ENCODE measurements at regions not wholly inside any gene's neighbourhood (a gene's known extent, or its start where the extent isn't known, plus 50 kb on each side); places are given as distances from the start of the nearest gene placed in this dataset.

DNA sequence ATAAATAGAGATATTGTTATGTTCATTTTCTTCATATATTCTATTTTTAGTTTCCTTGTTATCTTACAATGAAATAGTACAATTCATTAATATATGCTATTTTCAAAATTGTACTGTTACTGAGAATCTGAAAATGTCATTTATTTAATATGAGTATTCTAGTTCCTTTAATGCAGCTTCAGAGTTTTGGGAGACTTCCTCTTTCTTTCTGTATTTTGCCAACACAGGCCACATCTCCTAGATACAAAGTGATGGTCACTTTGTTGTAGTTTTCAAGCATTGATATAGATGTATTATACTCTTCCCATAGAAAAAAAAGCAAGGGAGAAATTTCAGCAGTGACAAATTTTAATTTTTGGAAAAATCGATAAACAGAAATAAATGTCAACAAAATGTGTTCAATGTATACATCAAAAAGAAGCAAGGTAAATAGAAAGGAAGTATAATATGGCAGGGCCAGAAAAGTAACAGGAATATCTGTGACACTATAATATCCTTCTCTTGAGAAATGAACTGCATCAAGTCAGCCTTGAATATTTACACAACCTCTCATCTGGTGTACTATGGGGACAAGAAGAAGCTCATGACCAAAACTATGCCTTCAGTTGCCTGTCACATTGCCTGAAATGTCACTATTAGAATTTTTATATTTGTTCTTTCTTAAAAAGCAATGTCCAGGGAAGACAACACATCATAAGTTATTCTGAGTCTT, 396.0 kb downstream of the TBC1D32 start:
- TF ChIP-seq, protein P1, sequence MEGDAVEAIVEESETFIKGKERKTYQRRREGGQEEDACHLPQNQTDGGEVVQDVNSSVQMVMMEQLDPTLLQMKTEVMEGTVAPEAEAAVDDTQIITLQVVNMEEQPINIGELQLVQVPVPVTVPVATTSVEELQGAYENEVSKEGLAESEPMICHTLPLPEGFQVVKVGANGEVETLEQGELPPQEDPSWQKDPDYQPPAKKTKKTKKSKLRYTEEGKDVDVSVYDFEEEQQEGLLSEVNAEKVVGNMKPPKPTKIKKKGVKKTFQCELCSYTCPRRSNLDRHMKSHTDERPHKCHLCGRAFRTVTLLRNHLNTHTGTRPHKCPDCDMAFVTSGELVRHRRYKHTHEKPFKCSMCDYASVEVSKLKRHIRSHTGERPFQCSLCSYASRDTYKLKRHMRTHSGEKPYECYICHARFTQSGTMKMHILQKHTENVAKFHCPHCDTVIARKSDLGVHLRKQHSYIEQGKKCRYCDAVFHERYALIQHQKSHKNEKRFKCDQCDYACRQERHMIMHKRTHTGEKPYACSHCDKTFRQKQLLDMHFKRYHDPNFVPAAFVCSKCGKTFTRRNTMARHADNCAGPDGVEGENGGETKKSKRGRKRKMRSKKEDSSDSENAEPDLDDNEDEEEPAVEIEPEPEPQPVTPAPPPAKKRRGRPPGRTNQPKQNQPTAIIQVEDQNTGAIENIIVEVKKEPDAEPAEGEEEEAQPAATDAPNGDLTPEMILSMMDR (IDR thresholded peaks at IDR 0.05): no peak
- TF ChIP-seq POLR2A (IDR thresholded peaks at IDR 0.05): no peak

Measured in lower leg skin (tissue), 3 donors.